H1 (cell line): ENCODE measurements at regions not wholly inside any gene's neighbourhood (a gene's known extent, or its start where the extent isn't known, plus 50 kb on each side); places are given as distances from the start of the nearest gene placed in this dataset.

Experiments used
- CBX8 ChIP-seq: fragments of 300-800, 300-1000 bp; sonication (generic); IDR thresholded peaks from 2 replicates; pipeline ENCODE4 v1.7.1; 2016; ENCODE audit warnings: low read depth, low read length, borderline replicate concordance
- CREB1 ChIP-seq: IDR thresholded peaks from 2 replicates; pipeline ENCODE4 v1.6.1; 2012; ENCODE audit warnings: inconsistent platforms
- EP300 ChIP-seq, 2 experiments: IDR thresholded peaks; 1 replicate in 1 of 2; 2 replicates in 1 of 2; pipeline ENCODE4 v1.6.1; 2011 to 2012; ENCODE audit warnings: low read depth in 2 of 2, low read length in 2 of 2, mild to moderate bottlenecking in 2 of 2, borderline replicate concordance in 1 of 2, inconsistent platforms in 1 of 2, moderate library complexity in 1 of 2
- EZH2 ChIP-seq: fragments of 200-600 bp; sonication (generic); IDR thresholded peaks from 2 replicates; pipeline ENCODE4 v1.7.1; 2012; ENCODE audit warnings: low read depth, mild to moderate bottlenecking, moderate library complexity, low read length, inconsistent platforms; ENCODE audit not compliant: severe bottlenecking
- HDAC6 ChIP-seq: IDR thresholded peaks from one replicate; pipeline ENCODE4 v1.7.1; 2012; ENCODE audit warnings: low read depth, mild to moderate bottlenecking, inconsistent platforms, low read length, moderate library complexity
- JUND ChIP-seq: IDR thresholded peaks from 2 replicates; pipeline ENCODE4 v1.6.1; 2011; ENCODE audit warnings: mild to moderate bottlenecking, improper control_type of control experiment, low read length
- KDM5A ChIP-seq: fragments of 200-600 bp; IDR thresholded peaks from 2 replicates; pipeline ENCODE4 v1.7.1; 2012; ENCODE audit warnings: mild to moderate bottlenecking, low read length, inconsistent platforms, mixed read lengths
- POLR2A ChIP-seq, 2 experiments: IDR thresholded peaks; 1 replicate in 1 of 2; 2 replicates in 1 of 2; pipeline ENCODE4 v1.6.1; 2011; ENCODE audit warnings: low read depth in 2 of 2, low read length in 2 of 2, mild to moderate bottlenecking in 2 of 2; ENCODE audit errors: control extremely low read depth in 1 of 2
- POLR2AphosphoS5 ChIP-seq: IDR thresholded peaks from 2 replicates; pipeline ENCODE4 v1.6.1; 2011; ENCODE audit warnings: low read depth, low read length
- RAD21 ChIP-seq, 2 experiments: IDR thresholded peaks in 1 of 2; conservative IDR thresholded peaks in 1 of 2; 2 replicates each; pipeline ENCODE4 v1.6.1; 2011; ENCODE audit warnings: low read depth in 2 of 2, low read length in 2 of 2, improper control_type of control experiment in 1 of 2, inconsistent platforms in 1 of 2, mild to moderate bottlenecking in 1 of 2, moderate library complexity in 1 of 2
- RBBP5 ChIP-seq: IDR thresholded peaks from 2 replicates; pipeline ENCODE4 v1.7.1; 2012; ENCODE audit warnings: low read depth, mild to moderate bottlenecking, inconsistent platforms, low read length, moderate library complexity, borderline replicate concordance
- RFX5 ChIP-seq: IDR thresholded peaks from 2 replicates; pipeline ENCODE4 v1.6.1; 2011; ENCODE audit warnings: low read depth, low read length, improper control_type of control experiment, borderline replicate concordance
- SIN3A ChIP-seq, 2 experiments: IDR thresholded peaks in 1 of 2; conservative IDR thresholded peaks in 1 of 2; 2 replicates each; pipeline ENCODE4 v1.6.1; 2011 to 2012; ENCODE audit warnings: low read length in 2 of 2, improper control_type of control experiment in 1 of 2, low read depth in 1 of 2, mild to moderate bottlenecking in 1 of 2
- SIRT6 ChIP-seq: IDR thresholded peaks from one replicate; pipeline ENCODE4 v1.7.1; 2012; ENCODE audit warnings: low read length, inconsistent platforms
- SIX5 ChIP-seq: IDR thresholded peaks from 2 replicates; pipeline ENCODE4 v1.6.1; 2011; ENCODE audit warnings: mild to moderate bottlenecking, low read depth, low read length
- TCF12 ChIP-seq: IDR thresholded peaks from 2 replicates; pipeline ENCODE4 v1.6.1; 2011; ENCODE audit warnings: low read depth, mild to moderate bottlenecking, low read length
- ZNF274 ChIP-seq: IDR thresholded peaks from 2 replicates; pipeline ENCODE4 v1.7.0; 2012; ENCODE audit warnings: low read length, borderline replicate concordance; ENCODE audit errors: extremely low read depth
- TF ChIP-seq, protein P1 (sequence below): IDR thresholded peaks from 2 replicates; pipeline ENCODE4 v1.6.1; 2012; ENCODE audit warnings: low read length, inconsistent platforms

DNA sequence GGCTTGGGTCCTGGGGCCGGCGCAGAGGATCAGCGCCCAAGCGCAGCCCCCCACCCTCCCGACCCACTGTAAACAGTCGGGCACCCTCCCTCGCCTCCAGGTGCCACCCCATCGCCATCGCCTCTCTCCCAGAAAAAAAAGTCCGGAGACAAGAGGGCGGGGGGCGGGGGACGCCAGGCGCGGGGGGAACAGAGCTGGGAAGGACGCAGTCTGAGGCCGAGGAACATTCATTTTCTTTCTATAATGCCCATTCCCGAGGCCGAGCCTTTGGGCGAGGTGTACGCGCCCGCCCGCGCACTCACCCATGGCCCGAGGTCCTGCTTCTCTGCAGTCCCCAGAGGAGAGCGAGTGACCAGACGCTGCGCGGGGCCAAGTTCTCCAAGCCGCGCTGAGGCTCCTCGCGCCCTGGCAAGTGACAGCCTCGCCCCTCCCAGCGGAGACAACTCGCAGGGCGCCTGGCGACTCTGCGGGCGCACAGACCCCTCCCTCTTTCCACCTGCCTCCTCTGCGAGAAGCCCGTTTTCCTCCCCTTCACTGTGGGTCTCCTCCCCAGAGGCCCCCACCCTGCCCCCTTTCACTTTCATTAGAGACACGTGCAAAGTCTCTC is 63.5 kb upstream of the WDR17 start (continued):
- TF ChIP-seq SIN3A (conservative IDR thresholded peaks at IDR 0.05 in 1 of 2, IDR thresholded peaks at IDR 0.05 in 1 of 2; ENCODE audit: low read depth in 1 of 2, low read length in 2 of 2) (peak; percentile 53 to 77; a peak in 1 of 4 replicates), EZH2 (no peak), RAD21 (IDR thresholded peaks at IDR 0.05 in 1 of 2, conservative IDR thresholded peaks at IDR 0.05 in 1 of 2; ENCODE audit: low read depth in 2 of 2, low read length in 2 of 2) (no peak), KDM5A (no peak), POLR2AphosphoS5 (0 out of 2 replicates have a peak, but pooled peaks have one; percentile 29), EP300 (IDR thresholded peaks at IDR 0.05; ENCODE audit: borderline replicate concordance in 1 of 2, low read depth in 2 of 2, low read length in 2 of 2) (no peak), ZNF274 (no peak), CBX8 (no peak), SIRT6 (no peak), TCF12 (no peak), SIX5 (no peak), HDAC6 (no peak), RFX5 (no peak), JUND (no peak), POLR2A (IDR thresholded peaks at IDR 0.05; ENCODE audit: control extremely low read depth in 1 of 2, low read depth in 2 of 2, low read length in 2 of 2) (no peak; a peak in 1 of 3 replicates), CREB1 (no peak), RBBP5 (no peak; the same call in 1 of the 2 replicates)
- TF ChIP-seq, protein P1, sequence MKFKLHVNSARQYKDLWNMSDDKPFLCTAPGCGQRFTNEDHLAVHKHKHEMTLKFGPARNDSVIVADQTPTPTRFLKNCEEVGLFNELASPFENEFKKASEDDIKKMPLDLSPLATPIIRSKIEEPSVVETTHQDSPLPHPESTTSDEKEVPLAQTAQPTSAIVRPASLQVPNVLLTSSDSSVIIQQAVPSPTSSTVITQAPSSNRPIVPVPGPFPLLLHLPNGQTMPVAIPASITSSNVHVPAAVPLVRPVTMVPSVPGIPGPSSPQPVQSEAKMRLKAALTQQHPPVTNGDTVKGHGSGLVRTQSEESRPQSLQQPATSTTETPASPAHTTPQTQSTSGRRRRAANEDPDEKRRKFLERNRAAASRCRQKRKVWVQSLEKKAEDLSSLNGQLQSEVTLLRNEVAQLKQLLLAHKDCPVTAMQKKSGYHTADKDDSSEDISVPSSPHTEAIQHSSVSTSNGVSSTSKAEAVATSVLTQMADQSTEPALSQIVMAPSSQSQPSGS: no peak
